Stimulated activated naive CD8-positive, alpha-beta T cell treated with anti-CD3 and anti-CD28 coated beads, Interleukin-15, amount 100 ng/mL, for 72 hours (primary cell): ENCODE measurements at regions not wholly inside any gene's neighbourhood (a gene's known extent, or its start where the extent isn't known, plus 50 kb on each side); places are given as distances from the start of the nearest gene placed in this dataset.

Experiments
- ATAC-seq: fragments of 150-1000 bp; cut with Tn5 transposase; 2 replicates; pipeline ENCODE4 v1.10.0; 2021; ENCODE audit warnings: mild to moderate bottlenecking, moderate library complexity
- DNase-seq, 2 donors: peaks; one replicate each; pipeline ENCODE4 v3.0.0; 2021 to 2022
- H3K27ac Mint-ChIP-seq, 2 donors: one replicate each; pipeline ENCODE4 v1.8.0; 2022; ENCODE audit warnings: mild to moderate bottlenecking in 2 of 2, mixed read lengths in 2 of 2, moderate library complexity in 2 of 2
- H3K27me3 Mint-ChIP-seq: one replicate; pipeline ENCODE4 v1.8.0; 2022; ENCODE audit warnings: mixed read lengths
- H3K4me1 Mint-ChIP-seq: one replicate; pipeline ENCODE4 v1.8.0; 2022; ENCODE audit warnings: mild to moderate bottlenecking, mixed read lengths
- H3K4me3 Mint-ChIP-seq, 2 donors: one replicate each; pipeline ENCODE4 v1.8.0; 2022; ENCODE audit warnings: mild to moderate bottlenecking in 2 of 2, mixed read lengths in 2 of 2, moderate library complexity in 1 of 2
- H3K9me3 Mint-ChIP-seq, 2 donors: one replicate each; pipeline ENCODE4 v1.8.0; 2022; ENCODE audit warnings: mixed read lengths in 2 of 2

GRCh38 chr2:103789381-103790095 is 1027.7 kb downstream of the TMEM182 start:
- no peak overlapping the region for H3K4me3 Mint-ChIP-seq
- no peaks in the 10 kb centered on the region for H3K4me1 Mint-ChIP-seq
- ATAC-seq (no peak), DNase-seq (no peak)
- H3K9me3 Mint-ChIP-seq: peaks cover 0 to 7% of the 10 kb centered on the region in 2 donors
- H3K27ac Mint-ChIP-seq: no peak overlapping the region
- H3K27me3 Mint-ChIP-seq: no peaks in the 10 kb centered on the region

- H3K27me3 Mint-ChIP-seq: no peaks in the 10 kb centered on the region
- no peak for DNase-seq
- H3K9me3 Mint-ChIP-seq: peaks cover 6 to 18% of the 10 kb centered on the region in 2 donors
- no peak overlapping the region for H3K4me3 Mint-ChIP-seq
- H3K4me1 Mint-ChIP-seq: no peaks in the 10 kb centered on the region
- no peak overlapping the region for H3K27ac Mint-ChIP-seq
- ATAC-seq: no peak
These were observed 1030.2 kb downstream of the TMEM182 start for GRCh38 chr2:103792042-103792441.

GRCh38 chr2:103798291-103798690 is 1036.5 kb downstream of the TMEM182 start:
- no peak overlapping the region for H3K4me3 Mint-ChIP-seq
- no peak for DNase-seq

GRCh38 chr2:103804013-103804412 is 1042.2 kb downstream of the TMEM182 start:
- Mint-ChIP-seq H3K9me3 (peaks cover 9 to 10% of the 10 kb centered on the region in 2 donors), H3K4me1 (no peaks in the 10 kb centered on the region), H3K27me3 (no peaks in the 10 kb centered on the region), H3K27ac (no peak overlapping the region), H3K4me3 (no peak overlapping the region)
- DNase-seq (no peak), ATAC-seq (no peak)

More at GRCh38 chr2:103798291-103798690, 1036.5 kb downstream of the TMEM182 start:
- no peak for ATAC-seq
- no peak overlapping the region for H3K27ac Mint-ChIP-seq
- H3K4me1 Mint-ChIP-seq: no peaks in the 10 kb centered on the region
- H3K27me3 Mint-ChIP-seq: no peaks in the 10 kb centered on the region
- H3K9me3 Mint-ChIP-seq: peaks cover 19 to 20% of the 10 kb centered on the region in 2 donors

GRCh38 chr2:103805746-103806145 is 1043.9 kb downstream of the TMEM182 start:
- no peak for ATAC-seq
- Mint-ChIP-seq H3K4me1 (no peaks in the 10 kb centered on the region), H3K9me3 (peaks cover 9 to 10% of the 10 kb centered on the region in 2 donors), H3K4me3 (no peak overlapping the region), H3K27ac (no peak overlapping the region), H3K27me3 (no peaks in the 10 kb centered on the region)
- no peak for DNase-seq

- DNase-seq (no peak), ATAC-seq (no peak)
- no peaks in the 10 kb centered on the region for H3K4me1 Mint-ChIP-seq
- peaks cover 0 to 6% of the 10 kb centered on the region in 2 donors for H3K9me3 Mint-ChIP-seq
- no peak overlapping the region for H3K4me3 Mint-ChIP-seq
- no peak overlapping the region for H3K27ac Mint-ChIP-seq
- no peaks in the 10 kb centered on the region for H3K27me3 Mint-ChIP-seq
These were observed 1045.1 kb upstream of the POU3F3 start for GRCh38 chr2:103808814-103809213.

- no peaks in the 10 kb centered on the region for H3K27me3 Mint-ChIP-seq
- peaks cover 0 to 6% of the 10 kb centered on the region in 2 donors for H3K9me3 Mint-ChIP-seq
- DNase-seq (no peak), ATAC-seq (no peak)
- H3K27ac Mint-ChIP-seq: no peak overlapping the region
- H3K4me1 Mint-ChIP-seq: no peaks in the 10 kb centered on the region
- H3K4me3 Mint-ChIP-seq: no peak overlapping the region
These were observed 1044.5 kb upstream of the POU3F3 start for GRCh38 chr2:103809415-103809814.

- no peak overlapping the region for H3K4me3 Mint-ChIP-seq
- H3K27ac Mint-ChIP-seq: no peak overlapping the region
- no peak for ATAC-seq
- no peak for DNase-seq
- H3K9me3 Mint-ChIP-seq: peaks cover 0 to 6% of the 10 kb centered on the region in 2 donors
- H3K27me3 Mint-ChIP-seq: no peaks in the 10 kb centered on the region
- H3K4me1 Mint-ChIP-seq: no peaks in the 10 kb centered on the region
These were observed 1043.9 kb upstream of the POU3F3 start for GRCh38 chr2:103809941-103810441.

- H3K9me3 Mint-ChIP-seq: peaks cover 0 to 6% of the 10 kb centered on the region in 2 donors
- DNase-seq (no peak), ATAC-seq (no peak)
- H3K27ac Mint-ChIP-seq: no peak overlapping the region
- no peaks in the 10 kb centered on the region for H3K4me1 Mint-ChIP-seq
- no peak overlapping the region for H3K4me3 Mint-ChIP-seq
- no peaks in the 10 kb centered on the region for H3K27me3 Mint-ChIP-seq
These were observed 1043.0 kb upstream of the POU3F3 start for GRCh38 chr2:103810875-103811274.

GRCh38 chr2:103814016-103814415 is 1039.9 kb upstream of the POU3F3 start:
- H3K9me3 Mint-ChIP-seq: peaks cover 6 to 10% of the 10 kb centered on the region in 2 donors
- no peak for ATAC-seq
- no peak overlapping the region for H3K27ac Mint-ChIP-seq
- no peak overlapping the region for H3K4me3 Mint-ChIP-seq
- no peaks in the 10 kb centered on the region for H3K4me1 Mint-ChIP-seq
- no peak for DNase-seq
- no peaks in the 10 kb centered on the region for H3K27me3 Mint-ChIP-seq

GRCh38 chr2:103815731-103816130 is 1038.2 kb upstream of the POU3F3 start:
- DNase-seq: no peak
- no peak overlapping the region for H3K4me3 Mint-ChIP-seq
- ATAC-seq: no peak
- no peaks in the 10 kb centered on the region for H3K27me3 Mint-ChIP-seq
- peaks cover 10 to 13% of the 10 kb centered on the region in 2 donors for H3K9me3 Mint-ChIP-seq
- H3K27ac Mint-ChIP-seq: no peak overlapping the region
- no peaks in the 10 kb centered on the region for H3K4me1 Mint-ChIP-seq

- Mint-ChIP-seq H3K9me3 (peaks cover 10 to 15% of the 10 kb centered on the region in 2 donors), H3K27ac (no peak overlapping the region), H3K27me3 (no peaks in the 10 kb centered on the region), H3K4me1 (no peaks in the 10 kb centered on the region), H3K4me3 (no peak overlapping the region)
- ATAC-seq (no peak), DNase-seq (no peak)
These were observed 1036.2 kb upstream of the POU3F3 start for GRCh38 chr2:103817746-103818145.

GRCh38 chr2:103818176-103818575 is 1035.7 kb upstream of the POU3F3 start:
- Mint-ChIP-seq H3K4me1 (no peaks in the 10 kb centered on the region), H3K4me3 (no peak overlapping the region)

GRCh38 chr2:103819599-103819998 is 1034.3 kb upstream of the POU3F3 start:
- DNase-seq (no peak), ATAC-seq (no peak)
- Mint-ChIP-seq H3K4me1 (no peaks in the 10 kb centered on the region), H3K27ac (no peak overlapping the region), H3K4me3 (no peak overlapping the region), H3K27me3 (no peaks in the 10 kb centered on the region), H3K9me3 (peaks cover 10 to 15% of the 10 kb centered on the region in 2 donors)

More at GRCh38 chr2:103818176-103818575, 1035.7 kb upstream of the POU3F3 start:
- DNase-seq (no peak), ATAC-seq (no peak)
- no peaks in the 10 kb centered on the region for H3K27me3 Mint-ChIP-seq
- H3K9me3 Mint-ChIP-seq: peaks cover 10 to 15% of the 10 kb centered on the region in 2 donors
- H3K27ac Mint-ChIP-seq: no peak overlapping the region

GRCh38 chr2:103823847-103824246 is 1030.1 kb upstream of the POU3F3 start:
- Mint-ChIP-seq H3K9me3 (peaks cover 17 to 25% of the 10 kb centered on the region in 2 donors), H3K4me3 (no peak overlapping the region), H3K27me3 (no peaks in the 10 kb centered on the region), H3K4me1 (no peaks in the 10 kb centered on the region), H3K27ac (no peak overlapping the region)
- ATAC-seq: no peak
- DNase-seq: no peak

GRCh38 chr2:103847276-103847675 is 1006.6 kb upstream of the POU3F3 start:
- Mint-ChIP-seq H3K4me1 (no peaks in the 10 kb centered on the region), H3K27ac (no peak overlapping the region), H3K4me3 (no peak overlapping the region), H3K27me3 (no peaks in the 10 kb centered on the region), H3K9me3 (peaks cover 6 to 16% of the 10 kb centered on the region in 2 donors)
- no peak for ATAC-seq
- DNase-seq: no peak
